ENCODE measurements at regions not wholly inside any gene's neighbourhood (a gene's known extent, or its start where the extent isn't known, plus 50 kb on each side); places are given as distances from the start of the nearest gene placed in this dataset.

GRCh38 chr4:106478152-106478551, 109.6 kb upstream of the GIMD1 start:
- TF ChIP-seq POLR2AphosphoS5 (IDR thresholded peaks at IDR 0.05) (no peak), CTCF (IDR thresholded peaks at IDR 0.05) (no peak)
